ENCODE measurements at regions not wholly inside any gene's neighbourhood (a gene's known extent, or its start where the extent isn't known, plus 50 kb on each side); places are given as distances from the start of the nearest gene placed in this dataset.
"Not testable (repeated sequence)": the region's sequence is repeated elsewhere in the genome, so short reads cannot be mapped to it uniquely, and the experiment has no call there.

GRCh38 chr3:106981392-106981791 is 395.8 kb upstream of the CCDC54 start:
- no peak overlapping the region for H3K27ac ChIP-seq
- ATAC-seq (no peak), DNase-seq (no peak)
- intact Hi-C loops (cut with DNase I), result no loop called here
- H3K4me3 ChIP-seq, result no peak overlapping the region
- no peaks in the 10 kb centered on the region for H3K27me3 ChIP-seq (ENCODE audit: low read depth)
- no peak for TF ChIP-seq CTCF (IDR thresholded peaks at IDR 0.05)
- H3K36me3 ChIP-seq, result no peaks in the 10 kb centered on the region
- H3K9me3 ChIP-seq, result no peaks in the 10 kb centered on the region
- no peaks in the 10 kb centered on the region for H3K4me1 ChIP-seq

- Histone ChIP-seq H3K27ac (no peak overlapping the region), H3K4me3 (no peak overlapping the region), H3K9me3 (no peaks in the 10 kb centered on the region), H3K36me3 (no peaks in the 10 kb centered on the region), H3K4me1 (no peaks in the 10 kb centered on the region), H3K27me3 (ENCODE audit: low read depth) (no peaks in the 10 kb centered on the region)
- ATAC-seq (no peak), DNase-seq (no peak)
- no peak for TF ChIP-seq CTCF (IDR thresholded peaks at IDR 0.05)
- intact Hi-C loops (cut with DNase I), result no loop called here
These were observed 391.5 kb upstream of the CCDC54 start for GRCh38 chr3:106985721-106986120.

GRCh38 chr3:106998841-106999682 is 378.2 kb upstream of the CCDC54 start:
- H3K36me3 ChIP-seq; H3K27ac ChIP-seq; DNase-seq; ATAC-seq; H3K9me3 ChIP-seq; H3K4me1 ChIP-seq; H3K27me3 ChIP-seq (ENCODE audit: low read depth); intact Hi-C loops (cut with DNase I); H3K4me3 ChIP-seq: not testable (repeated sequence)

GRCh38 chr3:107001635-107002034 is 375.6 kb upstream of the CCDC54 start:
- H3K4me1 ChIP-seq, result no peaks in the 10 kb centered on the region
- DNase-seq (no peak), ATAC-seq (no peak)
- no peaks in the 10 kb centered on the region for H3K27me3 ChIP-seq (ENCODE audit: low read depth)
- H3K4me3 ChIP-seq, result no peak overlapping the region
- no peaks in the 10 kb centered on the region for H3K9me3 ChIP-seq
- intact Hi-C loops (cut with DNase I), result no loop called here
- no peaks in the 10 kb centered on the region for H3K36me3 ChIP-seq
- TF ChIP-seq CTCF (IDR thresholded peaks at IDR 0.05), result no peak
- no peak overlapping the region for H3K27ac ChIP-seq

- H3K4me1 ChIP-seq; H3K27me3 ChIP-seq (ENCODE audit: low read depth); ATAC-seq; DNase-seq; H3K9me3 ChIP-seq; H3K4me3 ChIP-seq; intact Hi-C loops (cut with DNase I); H3K36me3 ChIP-seq; H3K27ac ChIP-seq: not testable (repeated sequence)
These were observed 371.9 kb upstream of the CCDC54 start for GRCh38 chr3:107005352-107005751.

- Histone ChIP-seq H3K4me3 (no peak overlapping the region), H3K9me3 (no peaks in the 10 kb centered on the region), H3K36me3 (no peaks in the 10 kb centered on the region), H3K4me1 (no peaks in the 10 kb centered on the region), H3K27ac (no peak overlapping the region), H3K27me3 (ENCODE audit: low read depth) (no peaks in the 10 kb centered on the region)
- intact Hi-C loops (cut with DNase I), result no loop called here
- DNase-seq (no peak), ATAC-seq (no peak)
- TF ChIP-seq CTCF (IDR thresholded peaks at IDR 0.05), result no peak
These were observed 369.0 kb upstream of the CCDC54 start for GRCh38 chr3:107008213-107008612.

Measured in lower lobe of right lung (tissue), 2 donors.